HG03558 (cell line): ENCODE measurements at regions not wholly inside any gene's neighbourhood (a gene's known extent, or its start where the extent isn't known, plus 50 kb on each side); places are given as distances from the start of the nearest gene placed in this dataset.
"Not testable (repeated sequence)": the region's sequence is repeated elsewhere in the genome, so short reads cannot be mapped to it uniquely, and the experiment has no call there.

Source experiments
- ATAC-seq: cut with Tn5 transposase; IDR thresholded peaks from one replicate; pipeline ENCODE4 v1.9.1; 2021; ENCODE audit warnings: moderate number of reproducible peaks; ENCODE audit not compliant: unreplicated experiment; ENCODE audit errors: extremely low read depth

- no peak for ATAC-seq
These were observed 729.8 kb downstream of the FAM181B start for GRCh38 chr11:82003671-82004515.

DNA sequence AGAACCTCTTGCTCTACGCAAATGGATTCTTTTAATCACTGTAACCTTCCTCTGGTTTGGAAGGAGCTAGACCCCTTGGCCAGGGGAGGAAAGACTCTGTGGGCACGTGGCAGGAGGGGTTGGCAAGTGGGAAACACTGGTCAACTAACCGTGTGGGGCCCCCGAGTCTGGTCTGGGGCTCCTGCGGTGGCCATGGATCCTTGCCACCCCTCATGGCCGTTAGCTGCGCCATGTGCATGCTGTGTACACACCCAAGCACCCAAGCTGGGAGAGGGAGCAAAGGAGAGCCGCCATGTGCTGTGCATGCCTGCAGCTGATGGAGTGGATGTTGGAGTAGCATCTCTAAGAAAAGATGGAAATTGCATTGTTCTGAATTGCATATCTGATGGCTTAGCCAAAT is 730.6 kb downstream of the FAM181B start:
- no peak for ATAC-seq

DNA sequence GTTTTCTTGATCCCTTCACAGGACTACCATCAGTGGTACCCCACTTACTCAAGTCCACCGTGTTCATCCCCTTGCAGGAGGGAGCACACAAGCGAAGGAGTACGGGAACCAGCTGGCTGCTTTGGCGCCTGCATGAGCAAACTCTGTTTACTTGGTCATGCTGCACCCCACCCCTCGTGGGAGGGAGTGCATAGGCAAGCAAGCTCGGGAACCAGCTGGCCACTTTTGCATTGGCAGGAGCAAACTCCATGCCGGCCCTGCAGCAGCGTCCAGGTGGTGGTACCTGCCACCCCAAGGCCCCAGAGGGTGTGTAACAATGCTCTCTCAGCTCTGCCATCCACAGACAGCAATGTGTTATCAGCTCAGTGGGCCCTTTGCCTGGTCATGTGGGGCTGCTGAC is 737.8 kb downstream of the FAM181B start:
- ATAC-seq, result no peak

GRCh38 chr11:81993755-81994154 is 739.9 kb downstream of the FAM181B start:
- ATAC-seq, result no peak

DNA sequence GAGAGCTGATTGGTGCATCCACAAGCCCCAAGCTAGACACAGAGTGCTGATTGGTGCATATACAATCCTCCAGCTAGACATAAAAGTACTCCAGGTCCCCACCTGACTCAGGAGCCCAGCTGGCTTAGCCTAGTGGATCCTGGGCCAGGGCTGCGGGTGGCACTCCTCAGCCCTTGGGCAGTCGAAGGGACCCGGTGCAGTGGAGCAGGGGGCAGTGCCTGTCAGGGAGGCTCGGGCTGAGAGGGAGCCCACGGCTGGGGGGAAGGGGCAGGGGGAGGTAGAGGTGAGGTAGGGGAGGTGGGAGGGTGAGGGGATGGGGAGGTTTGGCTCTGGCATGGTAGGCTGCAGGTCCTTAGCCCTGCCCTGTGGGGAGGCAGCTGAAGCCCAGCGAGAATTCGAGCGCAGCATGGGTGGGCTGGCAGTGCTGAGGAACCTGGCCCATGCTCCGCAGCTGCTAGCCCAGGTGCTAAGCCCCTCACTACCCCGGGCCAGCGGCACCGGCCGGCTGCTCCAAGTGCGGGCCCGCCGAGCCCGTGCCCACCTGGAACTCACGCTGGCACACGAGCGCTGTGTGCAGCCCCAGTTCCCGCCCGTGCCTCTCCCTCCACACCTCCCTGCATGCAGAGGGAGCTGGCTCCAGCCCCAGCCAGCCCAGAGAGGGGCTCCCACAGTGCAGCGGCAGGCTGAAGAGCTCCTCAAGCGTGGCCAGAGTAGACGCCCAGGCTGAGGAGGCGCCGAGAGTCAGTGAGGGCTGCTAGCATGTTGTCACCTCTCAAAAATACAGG is 742.8 kb downstream of the FAM181B start:
- no peak for ATAC-seq

GRCh38 chr11:81989093-81989492 is 744.6 kb downstream of the FAM181B start:
- ATAC-seq, result no peak

GRCh38 chr11:81987829-81988472 is 745.7 kb downstream of the FAM181B start:
- peak; percentile 81 for ATAC-seq

GRCh38 chr11:81986556-81987161 is 747.0 kb downstream of the FAM181B start:
- ATAC-seq, result no peak

- no peak for ATAC-seq
These were observed 754.2 kb downstream of the FAM181B start for GRCh38 chr11:81979448-81979847.

GRCh38 chr11:81975261-81975900 is 758.3 kb downstream of the FAM181B start:
- ATAC-seq, result no peak

GRCh38 chr11:81970886-81971285 is 762.8 kb downstream of the FAM181B start:
- no peak for ATAC-seq

DNA sequence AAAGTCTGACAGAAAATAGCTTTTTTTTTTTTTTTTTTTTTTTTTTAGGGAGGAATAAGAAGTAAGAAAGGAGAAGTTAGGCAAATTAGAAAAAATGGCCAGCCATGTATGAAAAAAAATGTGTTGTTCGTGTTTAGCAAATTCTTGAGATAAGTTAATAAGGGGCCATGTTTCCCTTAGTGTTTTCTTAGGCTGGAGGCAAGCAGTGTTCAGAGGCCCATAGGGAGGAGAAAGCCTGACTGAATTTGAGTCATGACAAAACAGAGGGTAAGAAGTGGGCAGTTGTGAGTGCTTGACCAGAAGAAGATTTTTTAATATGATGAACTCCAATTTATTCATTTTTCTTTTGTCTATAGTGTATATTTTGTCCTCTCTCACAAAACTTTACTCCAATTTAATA is 766.4 kb downstream of the FAM181B start:
- ATAC-seq, result no peak

DNA sequence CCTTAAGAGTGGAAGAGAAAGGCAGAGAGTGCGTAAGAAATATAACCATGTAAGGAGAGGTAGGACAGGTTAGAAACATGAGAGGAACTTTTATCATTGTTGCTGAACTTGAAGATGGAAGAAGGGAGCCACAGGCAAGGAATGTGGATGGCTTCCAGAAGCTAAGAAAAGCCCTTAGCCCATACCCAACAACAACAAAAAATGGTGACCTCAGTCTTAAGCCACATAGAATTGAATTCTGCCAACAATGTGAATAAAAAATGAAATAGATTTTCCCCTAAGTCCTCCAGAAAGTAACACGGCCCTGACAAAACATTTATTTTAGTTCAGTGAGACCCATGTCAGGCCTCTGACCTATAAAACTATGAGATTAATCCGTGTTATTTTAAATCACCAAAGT is 767.3 kb downstream of the FAM181B start:
- ATAC-seq, result no peak

DNA sequence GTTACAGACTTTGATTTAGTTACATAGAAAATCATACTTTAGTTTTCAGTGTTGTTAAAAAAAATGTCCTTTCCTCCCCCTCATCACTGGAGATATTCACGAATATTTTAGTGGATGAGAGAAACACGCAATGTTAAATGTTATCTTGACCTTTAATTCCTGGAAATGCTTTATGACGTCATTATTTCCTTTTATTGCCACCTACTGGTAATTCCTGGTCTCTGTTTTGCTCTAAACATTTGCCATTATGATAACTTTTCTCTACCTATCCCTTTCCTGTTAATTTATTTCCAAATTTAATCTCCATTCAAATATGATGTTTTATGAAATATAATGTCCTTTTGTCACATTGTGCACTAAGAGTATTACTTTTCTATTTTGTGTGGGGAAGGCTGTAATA is 770.6 kb downstream of the FAM181B start:
- no peak for ATAC-seq

DNA sequence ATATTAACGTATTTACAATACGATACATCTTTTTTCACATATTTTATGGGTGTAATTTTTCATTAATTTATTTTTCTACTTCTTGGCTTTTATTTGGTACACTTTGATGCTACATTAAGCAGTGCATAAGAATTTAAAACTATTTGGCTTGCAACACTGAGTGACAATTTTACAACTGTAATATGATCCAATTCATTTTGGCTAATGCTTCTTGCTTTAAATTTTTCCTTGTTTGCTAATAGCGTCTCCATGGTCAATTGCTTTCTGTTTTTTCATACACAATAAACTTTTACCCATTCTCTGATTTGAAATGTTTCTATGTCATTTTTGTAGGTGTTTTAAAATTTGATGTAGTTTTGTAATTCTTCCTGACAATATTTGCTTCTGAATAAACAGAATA is 773.2 kb downstream of the FAM181B start:
- ATAC-seq, result no peak

GRCh38 chr11:81959341-81959740 is 774.3 kb downstream of the FAM181B start:
- ATAC-seq, result no peak

GRCh38 chr11:81954301-81954700 is 779.4 kb downstream of the FAM181B start:
- ATAC-seq, result not testable (repeated sequence)

- no peak for ATAC-seq
These were observed 786.8 kb downstream of the FAM181B start for GRCh38 chr11:81946831-81947230.

DNA sequence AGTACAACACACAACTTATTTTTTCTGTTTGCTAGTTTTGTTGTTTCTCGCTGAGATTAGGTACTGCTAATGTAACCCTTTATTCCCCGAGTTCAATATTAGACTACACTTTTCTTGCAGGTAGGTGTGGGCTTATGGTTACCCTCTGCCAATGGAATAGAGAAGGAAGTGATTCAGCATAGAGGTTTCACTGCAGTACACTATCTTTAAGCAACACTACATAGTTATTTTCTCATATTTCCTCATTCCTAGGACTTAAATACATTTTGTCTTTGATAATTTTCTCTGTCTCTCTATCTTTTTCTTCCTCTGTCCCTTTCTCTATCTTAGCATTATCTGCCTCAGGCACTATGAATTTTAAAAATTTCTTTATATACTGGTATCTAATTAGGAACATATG is 791.0 kb downstream of the FAM181B start:
- no peak for ATAC-seq

GRCh38 chr11:81941998-81942397 is 791.7 kb downstream of the FAM181B start:
- no peak for ATAC-seq
